DMS153 treated with DMSO at 0.1 percent for 48 hours (cell line): ENCODE measurements at regions not wholly inside any gene's neighbourhood (a gene's known extent, or its start where the extent isn't known, plus 50 kb on each side); places are given as distances from the start of the nearest gene placed in this dataset.

ENCODE experiments used
- DNase-seq: peaks from one replicate; lab custom pipeline; 2025; ENCODE audit not compliant: unreplicated experiment; lab: John Stamatoyannopoulos, UW

- no peak for DNase-seq
Measured at GRCh38 chr15:79230766-79231165, 51.8 kb upstream of the ANKRD34C start.

- DNase-seq = no peak
Measured at GRCh38 chr15:79222808-79223207, 59.7 kb upstream of the ANKRD34C start.

GRCh38 chr15:79221696-79222095 is 60.8 kb upstream of the ANKRD34C start:
- DNase-seq = no peak

- DNase-seq = no peak
Measured at GRCh38 chr15:79219393-79220056, 63.0 kb upstream of the ANKRD34C start.

GRCh38 chr15:79218588-79219200 is 63.8 kb upstream of the ANKRD34C start:
- no peak for DNase-seq

- no peak for DNase-seq
Measured at GRCh38 chr15:79213650-79214049, 68.9 kb upstream of the ANKRD34C start.

GRCh38 chr15:79212589-79213157 is 69.8 kb upstream of the ANKRD34C start:
- DNase-seq = no peak

GRCh38 chr15:79211481-79211880 is 71.0 kb upstream of the ANKRD34C start:
- DNase-seq = no peak

GRCh38 chr15:79209690-79210089 is 72.8 kb upstream of the ANKRD34C start:
- no peak for DNase-seq

- DNase-seq = no peak
Measured at GRCh38 chr15:79209116-79209515, 73.4 kb upstream of the ANKRD34C start.

GRCh38 chr15:79208179-79208578 is 74.3 kb upstream of the ANKRD34C start:
- DNase-seq = no peak

- DNase-seq = no peak
Measured at GRCh38 chr15:79206940-79207339, 75.6 kb upstream of the ANKRD34C start.

- DNase-seq = no peak
Measured at GRCh38 chr15:79204886-79205675, 77.4 kb upstream of the ANKRD34C start.

GRCh38 chr15:79198461-79198860 is 84.1 kb upstream of the ANKRD34C start:
- DNase-seq = no peak

GRCh38 chr15:79197285-79197684 is 85.2 kb upstream of the ANKRD34C start:
- DNase-seq = no peak

- DNase-seq = no peak
Measured at GRCh38 chr15:79195802-79196201, 86.7 kb upstream of the ANKRD34C start.

- DNase-seq = no peak
Measured at GRCh38 chr15:79195239-79195638, 87.3 kb upstream of the ANKRD34C start.

- DNase-seq = no peak
Measured at GRCh38 chr15:79194386-79194785, 88.1 kb upstream of the ANKRD34C start.

GRCh38 chr15:79193549-79193948 is 89.0 kb upstream of the ANKRD34C start:
- no peak for DNase-seq

- DNase-seq = no peak
Measured at GRCh38 chr15:79193103-79193502, 89.4 kb upstream of the ANKRD34C start.

- no peak for DNase-seq
Measured at GRCh38 chr15:79192462-79193036, 90.0 kb upstream of the ANKRD34C start.
